ENCODE measurements at regions not wholly inside any gene's neighbourhood (a gene's known extent, or its start where the extent isn't known, plus 50 kb on each side); places are given as distances from the start of the nearest gene placed in this dataset.
"Not testable (repeated sequence)": the region's sequence is repeated elsewhere in the genome, so short reads cannot be mapped to it uniquely, and the experiment has no call there.

- not testable (repeated sequence) for TF ChIP-seq CTCF, POLR2A (IDR thresholded peaks at IDR 0.05)
These were observed 270.0 kb downstream of the CEP170 start for GRCh38 chr1:242985096-242985495.

Measured in testis (tissue), 2 donors.